GM10266 (cell line): ENCODE measurements at regions not wholly inside any gene's neighbourhood (a gene's known extent, or its start where the extent isn't known, plus 50 kb on each side); places are given as distances from the start of the nearest gene placed in this dataset.

Experiments
- DNase-seq: peaks from one replicate; pipeline ENCODE4 v3.0.0; 2012; ENCODE audit errors: extremely low spot score
- CTCF ChIP-seq: IDR thresholded peaks from 2 replicates; pipeline ENCODE4 v1.5.1; 2012; ENCODE audit warnings: mild to moderate bottlenecking, low read depth; ENCODE audit not compliant: control insufficient read depth, insufficient read depth; ENCODE audit errors: missing control alignments

GRCh38 chr2:183984871-183985270 is 613.5 kb upstream of the ZNF804A start:
- TF ChIP-seq CTCF: no peak
- no peak for DNase-seq

DNA sequence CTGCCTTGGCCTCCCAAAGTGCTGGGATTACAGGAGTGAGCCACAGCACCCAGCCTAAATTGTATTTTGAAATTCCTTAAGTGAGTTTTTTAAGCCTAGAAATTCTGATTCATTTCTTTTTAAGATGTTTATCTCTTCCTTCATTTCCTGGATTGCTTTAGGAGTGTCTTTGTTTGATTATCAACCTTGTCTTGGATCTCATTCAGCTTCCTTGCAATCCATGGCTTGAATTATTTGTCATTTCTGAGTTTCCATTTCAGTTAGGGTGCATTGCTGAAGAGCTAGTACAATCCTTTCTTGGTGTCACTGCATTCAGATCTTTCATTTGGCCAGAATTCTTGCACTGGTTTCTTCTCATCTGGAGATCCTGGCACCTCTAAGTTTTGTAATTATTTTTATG is 606.4 kb upstream of the ZNF804A start:
- no peak for TF ChIP-seq CTCF

GRCh38 chr2:183993052-183993451 is 605.3 kb upstream of the ZNF804A start:
- TF ChIP-seq CTCF: no peak
- no peak for DNase-seq

More for the DNA sequence above, 606.4 kb upstream of the ZNF804A start:
- DNase-seq: no peak

DNA sequence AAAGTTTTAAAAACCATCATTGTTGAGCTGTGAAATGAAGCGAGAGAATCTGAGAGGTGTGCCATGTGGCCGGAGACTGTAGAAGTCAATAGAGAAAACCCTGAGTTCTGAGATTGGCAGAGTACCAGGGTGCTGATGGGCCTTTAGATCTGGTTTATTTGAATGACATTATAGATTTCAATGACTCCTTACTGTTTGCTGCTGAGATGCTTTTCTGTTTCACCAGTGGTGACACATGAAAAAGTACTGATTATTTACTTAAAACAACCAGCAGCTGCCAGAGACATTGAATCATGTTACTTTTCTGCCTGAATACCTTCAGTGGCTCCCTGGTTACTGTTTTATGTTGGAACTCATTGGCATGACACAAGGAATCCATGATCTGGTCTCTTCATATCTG is 602.7 kb upstream of the ZNF804A start:
- TF ChIP-seq CTCF: no peak
- DNase-seq: no peak

DNA sequence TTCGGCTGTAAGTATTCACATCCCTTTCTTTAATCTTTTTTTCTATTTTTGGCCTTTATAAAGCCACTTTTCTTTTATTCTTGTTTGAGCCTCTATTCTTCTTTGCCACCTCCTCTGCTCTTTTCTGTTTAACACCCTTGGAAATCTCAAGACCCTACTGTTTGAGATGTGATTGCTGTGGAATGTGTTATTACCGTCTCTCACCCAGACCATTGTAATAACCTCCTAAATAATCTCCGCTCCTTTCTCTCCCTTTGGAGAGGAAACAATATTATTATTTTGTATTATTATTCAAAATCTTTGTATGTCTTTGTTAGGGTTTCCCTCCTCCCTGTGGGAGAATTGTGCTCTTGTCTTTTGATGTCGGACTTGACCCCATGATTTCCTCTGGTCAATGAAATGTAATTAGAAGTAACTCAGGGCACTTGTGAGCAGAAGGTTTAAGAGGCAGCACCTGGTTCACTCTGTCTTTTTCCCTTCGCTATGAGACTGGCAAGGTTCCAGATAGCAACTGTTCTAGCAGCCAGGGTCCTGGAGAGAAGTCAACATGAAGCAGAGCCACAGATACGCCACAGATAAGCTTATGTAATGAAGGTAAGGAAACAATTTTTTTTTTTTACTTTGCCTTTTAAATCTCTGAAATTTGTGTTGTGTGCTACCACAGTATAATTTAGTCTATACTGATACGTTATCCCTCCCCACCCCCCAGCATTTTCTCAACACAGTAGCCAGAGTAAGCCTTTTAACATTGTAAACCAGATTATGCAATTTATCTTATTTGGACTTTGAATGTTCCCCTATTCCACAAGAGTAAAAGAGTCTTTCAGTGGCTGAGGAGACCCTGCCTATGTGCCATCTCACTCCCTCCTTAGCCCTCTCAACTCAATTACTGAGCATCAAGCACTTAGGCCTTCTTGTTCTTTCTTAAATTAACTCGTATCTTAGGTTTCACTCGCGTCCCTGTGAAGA is 601.2 kb upstream of the ZNF804A start:
- no peak for DNase-seq
- TF ChIP-seq CTCF: no peak

DNA sequence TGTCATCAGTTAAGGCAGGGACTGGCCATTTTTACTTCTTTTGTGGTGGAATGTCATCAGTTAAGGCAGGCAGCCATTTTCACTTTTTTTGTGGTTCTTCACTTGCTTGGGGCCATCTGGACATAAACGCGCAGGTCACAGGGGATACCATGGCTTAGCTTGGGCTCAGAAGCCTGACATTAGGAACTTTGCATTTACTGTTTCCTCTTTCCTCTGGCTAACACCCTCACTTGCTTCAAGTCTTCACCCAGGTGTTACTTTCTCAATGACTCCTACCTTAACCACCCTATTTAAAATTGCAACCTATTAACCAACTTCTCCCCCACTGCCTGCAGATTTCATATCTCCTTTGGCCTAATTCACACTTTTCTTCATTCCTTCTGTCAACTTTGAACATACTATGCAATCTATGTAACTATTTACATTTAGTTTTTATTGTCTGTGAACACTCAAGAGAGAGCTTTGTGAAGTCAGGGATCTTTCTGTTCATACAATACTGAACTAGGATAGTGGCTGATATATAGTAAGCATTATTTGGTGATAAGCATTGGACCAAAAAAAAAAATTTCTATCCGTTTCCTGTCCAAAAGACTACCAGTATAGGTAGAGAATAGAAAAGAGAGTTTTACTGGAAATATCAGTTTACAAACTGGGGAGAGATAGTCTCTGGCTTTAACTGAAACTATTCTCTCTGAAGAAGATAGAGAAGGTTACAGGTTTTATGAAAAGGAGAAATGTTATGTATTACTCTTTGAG is 600.1 kb upstream of the ZNF804A start:
- DNase-seq: peak; percentile 10
- no peak for TF ChIP-seq CTCF
